BJ (cell line): ENCODE measurements at regions not wholly inside any gene's neighbourhood (a gene's known extent, or its start where the extent isn't known, plus 50 kb on each side); places are given as distances from the start of the nearest gene placed in this dataset.
A peak's percentile ranks its signal among the peaks of the same experiment; 100 is the strongest.

ENCODE experiments used
- CTCF ChIA-PET: fragments of 350-600 bp; formaldehyde crosslinking; extraction: SDS; loops from one replicate; lab custom pipeline; 2021; ENCODE audit warnings: antibody characterized with exemption, inconsistent platforms; lab: Yijun Ruan, JAX
- POLR2A ChIA-PET: fragments of 300-600 bp; sonication (Branson Sonifier 250); formaldehyde crosslinking; extraction: SDS; loops from one replicate; lab custom pipeline; 2021; ENCODE audit warnings: antibody characterized with exemption; lab: Charles Lee
- DNase-seq: peaks from one replicate; pipeline ENCODE4 v3.0.0-alpha.2; 2011; ENCODE audit warnings: low read depth
- H3K27me3 ChIP-seq: 2 replicates; pipeline ENCODE4 v1.6.0; 2011; ENCODE audit warnings: low read length; ENCODE audit not compliant: control insufficient read depth, insufficient read depth
- H3K36me3 ChIP-seq: 2 replicates; pipeline ENCODE4 v1.5.1; 2011; ENCODE audit warnings: low read length; ENCODE audit not compliant: control insufficient read depth, insufficient read depth
- H3K4me3 ChIP-seq: 2 replicates; pipeline ENCODE4 v1.5.1; 2011; ENCODE audit warnings: low read depth, mild to moderate bottlenecking, control low read depth, low read length
- TF ChIP-seq, protein P1 (sequence below): IDR thresholded peaks from 2 replicates; pipeline ENCODE4 v1.5.1; 2011; ENCODE audit warnings: low read depth, mild to moderate bottlenecking, control low read depth, inconsistent platforms, low read length, moderate library complexity; ENCODE audit not compliant: insufficient read depth

DNA sequence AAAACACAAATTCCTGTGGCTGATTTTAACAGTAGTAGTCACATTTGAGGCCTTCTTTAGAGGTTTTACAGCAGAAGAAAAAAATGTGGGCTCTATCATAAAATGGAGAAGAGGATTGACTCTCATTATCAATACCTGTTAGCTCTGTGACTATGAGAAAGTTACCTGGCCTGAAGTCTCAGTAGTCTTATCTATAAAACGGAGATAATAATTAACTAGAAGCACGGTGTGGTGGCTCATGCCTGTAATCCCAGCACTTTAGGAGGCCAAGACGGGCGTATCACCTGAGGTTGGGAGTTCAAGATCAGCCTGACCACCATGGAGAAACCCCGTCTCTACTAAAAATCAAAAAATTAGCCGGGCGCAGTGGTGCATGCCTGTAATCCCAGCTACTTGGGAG, 90.4 kb upstream of the PLPPR4 start:
- Histone ChIP-seq H3K27me3 (no peaks in the 10 kb centered on the region), H3K36me3 (no peaks in the 10 kb centered on the region), H3K4me3 (no peak overlapping the region)
- DNase-seq = no peak
- TF ChIP-seq, protein P1, sequence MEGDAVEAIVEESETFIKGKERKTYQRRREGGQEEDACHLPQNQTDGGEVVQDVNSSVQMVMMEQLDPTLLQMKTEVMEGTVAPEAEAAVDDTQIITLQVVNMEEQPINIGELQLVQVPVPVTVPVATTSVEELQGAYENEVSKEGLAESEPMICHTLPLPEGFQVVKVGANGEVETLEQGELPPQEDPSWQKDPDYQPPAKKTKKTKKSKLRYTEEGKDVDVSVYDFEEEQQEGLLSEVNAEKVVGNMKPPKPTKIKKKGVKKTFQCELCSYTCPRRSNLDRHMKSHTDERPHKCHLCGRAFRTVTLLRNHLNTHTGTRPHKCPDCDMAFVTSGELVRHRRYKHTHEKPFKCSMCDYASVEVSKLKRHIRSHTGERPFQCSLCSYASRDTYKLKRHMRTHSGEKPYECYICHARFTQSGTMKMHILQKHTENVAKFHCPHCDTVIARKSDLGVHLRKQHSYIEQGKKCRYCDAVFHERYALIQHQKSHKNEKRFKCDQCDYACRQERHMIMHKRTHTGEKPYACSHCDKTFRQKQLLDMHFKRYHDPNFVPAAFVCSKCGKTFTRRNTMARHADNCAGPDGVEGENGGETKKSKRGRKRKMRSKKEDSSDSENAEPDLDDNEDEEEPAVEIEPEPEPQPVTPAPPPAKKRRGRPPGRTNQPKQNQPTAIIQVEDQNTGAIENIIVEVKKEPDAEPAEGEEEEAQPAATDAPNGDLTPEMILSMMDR = no peak
- ChIA-PET CTCF (interaction anchor here (3.6 kb wide), 1 partner anchor 308 kb away, joined by 30 read pairs; no protein-coding TSS in a partner anchor), POLR2A (no interaction called here)

DNA sequence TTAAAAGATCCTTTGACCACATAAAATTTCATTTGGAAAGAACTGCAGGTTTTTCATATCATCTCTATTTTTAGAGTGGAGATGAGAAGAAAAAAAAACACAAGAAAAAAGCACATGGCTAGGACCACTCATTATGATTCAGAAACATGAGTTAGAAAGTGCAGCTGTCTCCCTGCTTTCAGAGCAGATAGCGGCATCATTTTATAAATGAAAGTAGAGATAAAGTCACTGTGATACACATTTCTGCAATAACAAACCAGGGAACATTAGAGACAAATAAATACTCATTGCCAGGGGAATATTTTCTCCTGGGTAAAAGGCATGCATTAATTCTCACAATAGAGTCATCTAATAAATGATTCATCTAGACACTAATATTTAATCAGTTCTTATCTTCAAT, 87.5 kb upstream of the PLPPR4 start:
- Histone ChIP-seq H3K4me3 (no peak overlapping the region), H3K36me3 (no peaks in the 10 kb centered on the region), H3K27me3 (no peaks in the 10 kb centered on the region)
- TF ChIP-seq, protein P1 = no peak
- ChIA-PET POLR2A (no interaction called here), CTCF (interaction anchor here (1.6 to 3.6 kb wide), 2 partner anchors 303 to 306 kb away, joined by 5 to 30 read pairs; no protein-coding TSS in a partner anchor)
- DNase-seq = no peak

DNA sequence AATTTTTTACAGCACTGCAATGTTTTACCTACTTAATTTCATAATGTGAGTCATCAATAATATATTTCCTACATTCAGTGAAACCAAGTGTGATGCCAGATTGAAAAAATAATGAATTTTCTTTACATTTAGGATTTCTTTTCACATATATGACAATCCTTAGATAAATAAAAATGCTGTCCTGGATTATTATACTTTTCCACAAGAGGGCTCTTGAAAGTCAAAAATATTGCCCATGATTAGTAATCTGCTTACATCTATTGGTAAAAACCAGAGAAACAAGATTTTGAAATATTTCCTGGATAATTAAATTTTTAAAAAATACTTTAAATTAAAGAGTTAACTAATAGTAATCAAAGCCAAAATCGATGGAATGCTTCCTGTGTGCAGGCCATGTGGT, 86.8 kb upstream of the PLPPR4 start:
- H3K27me3 ChIP-seq = no peaks in the 10 kb centered on the region
- no peaks in the 10 kb centered on the region for H3K36me3 ChIP-seq
- DNase-seq = no peak
- POLR2A ChIA-PET = no interaction called here
- CTCF ChIA-PET = no interaction called here
- H3K4me3 ChIP-seq = no peak overlapping the region
- TF ChIP-seq, protein P1 = no peak

DNA sequence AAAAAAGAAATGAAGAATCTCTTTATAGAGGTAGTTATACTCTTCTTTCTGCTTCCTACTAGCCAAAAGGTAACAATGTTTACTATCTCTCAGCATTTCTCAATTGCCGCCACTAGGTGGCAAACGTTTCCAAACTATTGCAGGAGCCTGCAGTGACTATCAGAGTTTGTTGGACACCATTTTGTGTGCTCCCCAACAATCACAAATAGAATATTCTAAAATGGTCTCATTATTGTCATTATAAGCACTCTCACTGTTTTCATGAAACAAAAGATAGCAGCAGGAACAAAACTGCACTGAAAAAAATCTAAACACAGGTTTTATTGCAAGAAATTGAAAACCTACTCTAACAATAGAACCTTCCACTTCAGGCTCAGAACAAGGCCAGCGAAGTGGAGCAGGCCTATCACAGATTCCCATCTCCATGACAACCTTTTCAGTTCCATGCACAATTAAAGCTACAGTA, 83.9 kb upstream of the PLPPR4 start:
- no peaks in the 10 kb centered on the region for H3K27me3 ChIP-seq
- H3K36me3 ChIP-seq = no peaks in the 10 kb centered on the region
- ChIA-PET POLR2A (no interaction called here), CTCF (interaction anchor here (0.6 to 6.1 kb wide), 22 partner anchors 8 to 526 kb away, joined by 3 to 58 read pairs (median 4); partner anchors contain the start of gene PLPPR4)
- TF ChIP-seq, protein P1 = peak; percentile 71
- H3K4me3 ChIP-seq = no peak overlapping the region
- peak; percentile 13 for DNase-seq

DNA sequence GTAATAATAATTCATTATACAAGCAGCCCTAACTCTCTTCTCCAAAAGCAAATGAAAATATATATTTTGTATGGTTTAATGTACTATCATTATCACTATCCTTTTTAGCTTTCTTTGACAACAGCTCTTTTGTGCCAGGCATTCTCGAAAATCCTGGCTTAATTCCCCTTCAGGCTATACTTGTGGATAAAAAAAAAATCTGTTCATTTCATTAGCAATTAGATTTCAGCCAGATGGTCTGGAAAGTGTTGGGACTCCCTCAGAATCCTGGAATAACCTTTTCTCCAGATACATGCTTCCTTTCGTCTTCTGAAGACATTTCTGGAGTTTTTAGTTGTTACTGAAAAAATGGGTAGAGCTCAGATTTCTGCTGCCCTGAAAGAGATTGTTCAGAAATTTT, 83.4 kb upstream of the PLPPR4 start:
- ChIA-PET POLR2A (no interaction called here), CTCF (interaction anchor here (0.6 to 6.1 kb wide), 22 partner anchors 9 to 525 kb away, joined by 3 to 58 read pairs (median 4); partner anchors contain the start of gene PLPPR4)
- Histone ChIP-seq H3K4me3 (no peak overlapping the region), H3K36me3 (no peaks in the 10 kb centered on the region), H3K27me3 (no peaks in the 10 kb centered on the region)
- TF ChIP-seq, protein P1 = no peak
- no peak for DNase-seq
